Stomach (tissue), 4 donors: ENCODE measurements at regions not wholly inside any gene's neighbourhood (a gene's known extent, or its start where the extent isn't known, plus 50 kb on each side); places are given as distances from the start of the nearest gene placed in this dataset.
"Not testable (repeated sequence)": the region's sequence is repeated elsewhere in the genome, so short reads cannot be mapped to it uniquely, and the experiment has no call there.

Experiments used
- EP300 ChIP-seq: sonication (generic); formaldehyde crosslinking; IDR thresholded peaks from one replicate; pipeline ENCODE4 v1.6.1; 2017; ENCODE audit warnings: antibody characterized with exemption
- POLR2AphosphoS5 ChIP-seq, 3 donors: sonication (generic); formaldehyde crosslinking; IDR thresholded peaks; one replicate each; pipeline ENCODE4 v1.6.1; 2016; ENCODE audit warnings: antibody characterized with exemption in 3 of 3
- TF ChIP-seq, protein P1 (sequence below), 7 experiments: fragments of 450-650 bp in 4 of 7; fragments of 200-600 bp in 3 of 7; sonication (generic) in 3 of 7; IDR thresholded peaks; one replicate each; pipeline ENCODE4 v1.5.1; 2016 to 2019; ENCODE audit warnings: antibody characterized with exemption in 7 of 7, control low read depth in 2 of 7, mild to moderate bottlenecking in 1 of 7

DNA sequence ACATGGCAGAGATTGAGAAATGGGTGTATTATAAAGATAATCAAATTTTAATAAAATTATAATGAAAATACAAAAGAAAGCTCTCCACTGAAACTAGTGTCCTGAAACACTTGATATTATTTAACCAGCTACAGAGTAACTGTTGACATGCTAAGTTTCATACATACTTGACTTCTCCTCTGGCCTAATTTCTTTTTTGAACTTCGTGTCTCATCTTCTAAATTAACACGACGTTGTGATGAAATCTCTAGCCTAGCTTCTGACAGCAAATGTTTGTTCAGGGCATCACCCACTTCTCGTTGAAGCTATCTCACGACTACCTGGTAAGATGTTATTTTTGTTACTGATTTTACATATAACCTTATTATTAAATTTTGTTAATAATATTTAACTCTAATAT is 80.8 kb upstream of the CCT8L2 start:
- TF ChIP-seq, protein P1, sequence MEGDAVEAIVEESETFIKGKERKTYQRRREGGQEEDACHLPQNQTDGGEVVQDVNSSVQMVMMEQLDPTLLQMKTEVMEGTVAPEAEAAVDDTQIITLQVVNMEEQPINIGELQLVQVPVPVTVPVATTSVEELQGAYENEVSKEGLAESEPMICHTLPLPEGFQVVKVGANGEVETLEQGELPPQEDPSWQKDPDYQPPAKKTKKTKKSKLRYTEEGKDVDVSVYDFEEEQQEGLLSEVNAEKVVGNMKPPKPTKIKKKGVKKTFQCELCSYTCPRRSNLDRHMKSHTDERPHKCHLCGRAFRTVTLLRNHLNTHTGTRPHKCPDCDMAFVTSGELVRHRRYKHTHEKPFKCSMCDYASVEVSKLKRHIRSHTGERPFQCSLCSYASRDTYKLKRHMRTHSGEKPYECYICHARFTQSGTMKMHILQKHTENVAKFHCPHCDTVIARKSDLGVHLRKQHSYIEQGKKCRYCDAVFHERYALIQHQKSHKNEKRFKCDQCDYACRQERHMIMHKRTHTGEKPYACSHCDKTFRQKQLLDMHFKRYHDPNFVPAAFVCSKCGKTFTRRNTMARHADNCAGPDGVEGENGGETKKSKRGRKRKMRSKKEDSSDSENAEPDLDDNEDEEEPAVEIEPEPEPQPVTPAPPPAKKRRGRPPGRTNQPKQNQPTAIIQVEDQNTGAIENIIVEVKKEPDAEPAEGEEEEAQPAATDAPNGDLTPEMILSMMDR (IDR thresholded peaks at IDR 0.05), result not testable (repeated sequence)
- TF ChIP-seq POLR2AphosphoS5 (IDR thresholded peaks at IDR 0.05); EP300: not testable (repeated sequence)
